Heart left ventricle (tissue), 13 donors: ENCODE measurements at regions not wholly inside any gene's neighbourhood (a gene's known extent, or its start where the extent isn't known, plus 50 kb on each side); places are given as distances from the start of the nearest gene placed in this dataset.
"Not testable (repeated sequence)": the region's sequence is repeated elsewhere in the genome, so short reads cannot be mapped to it uniquely, and the experiment has no call there.

Experiments
- CTCF ChIP-seq, 12 donors: fragments of 200-600 bp; sonication (generic) in 4 of 12; IDR thresholded peaks; one replicate each; pipeline versions ENCODE4 v1.5.0 to v1.8.0; 2018 to 2022; ENCODE audit warnings: antibody characterized with exemption in 12 of 12, mild to moderate bottlenecking in 5 of 12
- POLR2A ChIP-seq, 2 donors: fragments of 450-650 bp; IDR thresholded peaks; one replicate each; pipeline ENCODE4 v1.6.1; 2017; ENCODE audit warnings: antibody characterized with exemption in 2 of 2, mild to moderate bottlenecking in 2 of 2, moderate library complexity in 2 of 2
- donor health status: ischemic (EF 13 %, LVEDD 7.1; RV severe dilation, severe dysfunction).
- donor health status: DM: no; HTN: yes; CAD: no.
- donor health status: DM: no; HTN: no; CAD: no.
- donor health status: ischemic (EF 25% LVEDD 6.9; RV normal size, moderate dysfunction).
- donor health status: ischemic (EF 25% LVEDD 5.7; RV mildly dilated, moderate dysfunction).
- donor health status: ischemic (EF 35%, LVEDD 5.7; RV mildly dilated, moderate dysfunction).
- donor health status: nonischemic (EF 11% LVEDD 7.7; RV severe dilation, severe dysfunction).
- donor health status: DM: yes; HTN: yes; CAD: no.
- donor health status: PGD.
- donor health status: ischemic (EF 29% LVEDD 5.4; RV normal size, mild dysfunction).
- donor health status: nonischemic (EF 23%, LVEDD 6.1; RV moderate dilation, normal function).

- not testable (repeated sequence) for TF ChIP-seq CTCF, POLR2A (IDR thresholded peaks at IDR 0.05)
Observed at GRCh38 chr11:67806183-67806582, 131.8 kb upstream of the ALDH3B2 start.
